IMR-90 (cell line): ENCODE measurements at regions not wholly inside any gene's neighbourhood (a gene's known extent, or its start where the extent isn't known, plus 50 kb on each side); places are given as distances from the start of the nearest gene placed in this dataset.

Source experiments
- CHD1 ChIP-seq: IDR thresholded peaks from 2 replicates; pipeline ENCODE4 v1.6.1; 2012; ENCODE audit warnings: low read depth, low read length, improper control_type of control experiment
- FOS ChIP-seq: fragments of 150-350 bp; IDR thresholded peaks from 2 replicates; pipeline ENCODE4 v1.6.1; 2016; ENCODE audit warnings: low read depth, low read length
- USF2 ChIP-seq: fragments of 150-350 bp; IDR thresholded peaks from 2 replicates; pipeline ENCODE4 v1.6.1; 2017; ENCODE audit warnings: mild to moderate bottlenecking, antibody characterized with exemption, low read length, low read depth

GRCh38 chr7:86928308-86928707 is 131.1 kb downstream of the ELAPOR2 start:
- no peak for TF ChIP-seq USF2
- TF ChIP-seq CHD1: no peak
- no peak for TF ChIP-seq FOS
